MM.1S (cell line): ENCODE measurements at regions not wholly inside any gene's neighbourhood (a gene's known extent, or its start where the extent isn't known, plus 50 kb on each side); places are given as distances from the start of the nearest gene placed in this dataset.
"Not testable (repeated sequence)": the region's sequence is repeated elsewhere in the genome, so short reads cannot be mapped to it uniquely, and the experiment has no call there.

Experiments used
- DNase-seq: peaks from one replicate; pipeline ENCODE4 v3.0.0-alpha.2; 2015
- H2AFZ ChIP-seq: fragments of 300-600 bp; sonication (generic); 2 replicates; pipeline ENCODE4 v1.6.0; 2016; ENCODE audit warnings: antibody characterized with exemption, low read length
- H3F3A ChIP-seq: fragments of 300-600 bp; sonication (generic); 2 replicates; pipeline ENCODE4 v1.6.1; 2016; ENCODE audit warnings: mild to moderate bottlenecking, antibody characterized with exemption, low read length, moderate library complexity, mixed read lengths; ENCODE audit not compliant: insufficient read depth
- H3K27ac ChIP-seq: fragments of 300-600 bp; sonication (generic); 2 replicates; pipeline ENCODE4 v1.5.1; 2016; ENCODE audit warnings: mild to moderate bottlenecking, low read length
- H3K27me3 ChIP-seq: fragments of 300-600 bp; sonication (generic); replicated peaks from 2 replicates; pipeline ENCODE4 v1.6.0; 2016; ENCODE audit warnings: low read length; ENCODE audit not compliant: insufficient read depth
- H3K36me3 ChIP-seq: fragments of 300-600 bp; sonication (generic); replicated peaks from 2 replicates; pipeline ENCODE4 v1.6.1; 2016; ENCODE audit warnings: mild to moderate bottlenecking, low read length, mixed read lengths; ENCODE audit not compliant: insufficient read depth
- H3K4me1 ChIP-seq: fragments of 300-600 bp; sonication (generic); 2 replicates; pipeline ENCODE4 v1.6.1; 2016; ENCODE audit warnings: low read length, mixed read lengths
- H3K4me2 ChIP-seq: fragments of 300-600 bp; sonication (generic); 2 replicates; pipeline ENCODE4 v1.6.0; 2016; ENCODE audit warnings: low read depth, low read length
- H3K4me3 ChIP-seq: fragments of 300-600 bp; sonication (generic); 2 replicates; pipeline ENCODE4 v1.5.1; 2016; ENCODE audit warnings: low read length, mixed read lengths
- H3K79me2 ChIP-seq: fragments of 300-600 bp; sonication (generic); 2 replicates; pipeline ENCODE4 v1.6.1; 2016; ENCODE audit warnings: mixed run types, low read length, mixed read lengths
- H3K9ac ChIP-seq: fragments of 300-600 bp; sonication (generic); 2 replicates; pipeline ENCODE4 v1.6.1; 2016; ENCODE audit warnings: low read length, mixed read lengths
- H3K9me2 ChIP-seq: fragments of 300-600 bp; sonication (generic); replicated peaks from 2 replicates; pipeline ENCODE4 v1.6.1; 2016; ENCODE audit warnings: mild to moderate bottlenecking, low read length, mixed read lengths; ENCODE audit not compliant: insufficient read depth
- H3K9me3 ChIP-seq: fragments of 300-600 bp; sonication (generic); replicated peaks from 2 replicates; pipeline ENCODE4 v1.6.1; 2016; ENCODE audit warnings: mild to moderate bottlenecking, low read length, mixed read lengths; ENCODE audit not compliant: insufficient read depth
- H4K20me1 ChIP-seq: fragments of 300-600 bp; sonication (generic); 2 replicates; pipeline ENCODE4 v1.6.1; 2016; ENCODE audit warnings: mild to moderate bottlenecking, low read length, moderate library complexity, mixed read lengths; ENCODE audit not compliant: insufficient read depth
- CTCF ChIP-seq: fragments of 300-600 bp; sonication (generic); IDR thresholded peaks from 2 replicates; pipeline ENCODE4 v1.5.1; 2016; ENCODE audit warnings: antibody characterized with exemption, low read length, mixed read lengths
- EZH2 ChIP-seq: fragments of 300-600 bp; sonication (generic); optimal IDR thresholded peaks from 2 replicates; pipeline ENCODE3; 2017; ENCODE audit warnings: low read depth, mild to moderate bottlenecking, antibody characterized with exemption, low read length, mixed read lengths
- EZH2phosphoT487 ChIP-seq: fragments of 300-600 bp; sonication (generic); IDR thresholded peaks from 2 replicates; pipeline ENCODE4 v1.6.1; 2018; ENCODE audit warnings: antibody characterized with exemption, low read length

- Histone ChIP-seq H3K9me2 (no peaks in the 10 kb centered on the region), H3K27ac (no peak overlapping the region), H3K4me2 (no peak overlapping the region), H4K20me1 (no peaks in the 10 kb centered on the region), H2AFZ (no peak overlapping the region), H3K4me1 (no peaks in the 10 kb centered on the region), H3K27me3 (no peaks in the 10 kb centered on the region), H3K36me3 (no peaks in the 10 kb centered on the region), H3K4me3 (no peak overlapping the region), H3K9me3 (no peaks in the 10 kb centered on the region), H3F3A (no peaks in the 10 kb centered on the region), H3K79me2 (no peaks in the 10 kb centered on the region), H3K9ac (no peak overlapping the region)
- no peak for DNase-seq
- TF ChIP-seq EZH2 (no peak), CTCF (no peak), EZH2phosphoT487 (no peak)
Observed at GRCh38 chr10:31242902-31243301, 76.1 kb upstream of the ZEB1 start.

DNA sequence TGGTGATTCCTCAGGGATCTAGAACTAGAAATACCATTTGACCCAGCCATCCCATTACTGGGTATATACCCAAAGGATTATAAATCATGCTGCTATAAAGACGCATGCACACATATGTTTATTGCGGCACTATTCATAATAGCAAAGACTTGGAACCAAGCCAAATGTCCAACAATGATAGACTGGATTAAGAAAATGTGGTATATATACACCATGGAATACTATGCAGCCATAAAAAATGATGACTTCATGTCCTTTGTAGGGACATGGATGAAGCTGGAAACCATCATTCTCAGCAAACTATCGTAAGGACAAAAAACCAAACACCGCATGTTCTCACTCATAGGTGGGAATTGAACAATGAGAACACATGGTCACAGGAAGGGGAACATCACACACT is 67.9 kb upstream of the ZEB1 start:
- H3K4me2 ChIP-seq, H3K27ac ChIP-seq, H3K79me2 ChIP-seq, H3K9me2 ChIP-seq, H3K36me3 ChIP-seq, DNase-seq, H3K9me3 ChIP-seq, H3K4me3 ChIP-seq, H2AFZ ChIP-seq, H3K9ac ChIP-seq, H4K20me1 ChIP-seq, H3K4me1 ChIP-seq, H3F3A ChIP-seq, H3K27me3 ChIP-seq: not testable (repeated sequence)

- Histone ChIP-seq H3K9ac (no peak overlapping the region), H3K4me2 (no peak overlapping the region), H3K9me2 (no peaks in the 10 kb centered on the region), H3K36me3 (no peaks in the 10 kb centered on the region), H3K79me2 (no peaks in the 10 kb centered on the region), H3K9me3 (no peaks in the 10 kb centered on the region), H3K4me1 (no peaks in the 10 kb centered on the region), H3K27ac (no peak overlapping the region), H3K27me3 (no peaks in the 10 kb centered on the region), H3K4me3 (no peak overlapping the region), H2AFZ (no peak overlapping the region), H3F3A (no peaks in the 10 kb centered on the region), H4K20me1 (no peaks in the 10 kb centered on the region)
- TF ChIP-seq EZH2phosphoT487 (no peak), CTCF (no peak), EZH2 (no peak)
- no peak for DNase-seq
Observed at GRCh38 chr10:31253237-31253636, 65.8 kb upstream of the ZEB1 start.

DNA sequence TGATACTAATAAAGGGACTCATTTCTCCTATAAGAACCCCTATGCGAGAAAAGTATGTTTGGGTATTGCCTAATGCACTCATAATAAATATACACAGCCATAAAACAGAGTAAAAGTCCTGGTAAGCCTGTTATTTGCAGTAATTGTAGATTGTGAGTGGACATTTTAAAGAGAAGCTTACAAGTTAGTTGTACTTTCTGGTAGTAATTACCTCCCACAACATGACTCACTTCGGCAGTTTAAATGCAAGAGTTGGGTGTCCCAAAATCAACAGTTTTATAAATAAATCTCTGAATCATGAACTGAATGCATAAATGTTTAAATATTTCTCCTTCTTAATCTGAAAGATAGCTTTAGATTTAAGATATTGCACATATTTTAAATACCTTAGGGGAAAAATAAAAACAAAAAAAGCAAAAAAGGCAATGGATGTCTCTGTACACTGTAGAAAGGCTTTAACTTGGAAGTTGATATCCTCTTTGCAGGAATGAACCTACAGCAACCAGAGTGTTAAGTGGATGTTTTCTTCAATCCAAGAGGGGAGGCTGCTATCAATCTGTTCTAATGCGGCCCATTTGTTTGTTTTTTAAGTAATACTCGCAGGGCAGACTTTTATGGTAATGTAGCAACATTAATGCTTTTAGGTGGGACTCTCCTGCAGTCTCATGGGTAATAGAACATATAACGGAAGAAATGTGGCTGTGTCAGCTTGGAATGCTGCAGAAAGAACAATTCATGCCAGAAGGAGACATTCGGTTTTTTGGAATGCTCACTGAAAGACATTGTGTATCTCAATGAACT is 57.3 kb upstream of the ZEB1 start:
- Histone ChIP-seq H3K9me2 (no peaks in the 10 kb centered on the region), H2AFZ (no peak overlapping the region), H3K4me1 (no peaks in the 10 kb centered on the region), H3K27me3 (no peaks in the 10 kb centered on the region), H3K4me2 (no peak overlapping the region), H3K9ac (no peak overlapping the region), H3K79me2 (no peaks in the 10 kb centered on the region), H3K27ac (no peak overlapping the region), H3F3A (no peaks in the 10 kb centered on the region), H3K36me3 (no peaks in the 10 kb centered on the region), H4K20me1 (no peaks in the 10 kb centered on the region), H3K4me3 (no peak overlapping the region), H3K9me3 (no peaks in the 10 kb centered on the region)
- no peak for DNase-seq
- no peak for TF ChIP-seq EZH2phosphoT487
- TF ChIP-seq CTCF: no peak
- no peak for TF ChIP-seq EZH2
